ENCODE measurements at regions not wholly inside any gene's neighbourhood (a gene's known extent, or its start where the extent isn't known, plus 50 kb on each side); places are given as distances from the start of the nearest gene placed in this dataset.

GRCh38 chr12:115763982-115764621, 513.4 kb downstream of the MED13L start:
- Histone ChIP-seq H3K4me3 (ENCODE audit: low read depth, low read length) (no peak overlapping the region), H3K36me3 (ENCODE audit: control insufficient read depth, insufficient read depth, low read length) (no peaks in the 10 kb centered on the region), H3K27me3 (ENCODE audit: control insufficient read depth, insufficient read depth, low read length) (no peaks in the 10 kb centered on the region)
- DNase-seq (ENCODE audit: low read depth) = no peak
- TF ChIP-seq CTCF (IDR thresholded peaks at IDR 0.05; ENCODE audit: insufficient read depth, low read length, poor library complexity, severe bottlenecking) = no peak

DNA sequence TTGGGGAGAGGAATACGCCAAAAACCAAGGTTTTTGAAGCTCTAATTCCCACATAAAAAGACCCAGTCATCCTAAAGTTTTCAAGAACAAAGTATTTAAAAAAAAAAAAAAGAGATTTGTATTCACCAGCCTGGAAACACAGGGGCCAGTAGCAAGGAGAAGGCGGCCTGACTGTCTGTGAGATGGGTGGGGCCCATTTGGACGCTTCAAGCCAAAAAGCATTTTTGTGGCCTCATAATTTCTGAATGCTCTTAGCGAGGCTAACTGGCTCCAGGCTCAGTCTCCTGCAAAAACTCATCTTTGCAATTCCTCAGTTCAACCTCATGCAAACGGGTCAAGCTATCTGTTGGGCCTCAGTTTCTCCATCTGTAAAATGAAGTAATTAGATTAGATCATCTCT, 514.1 kb downstream of the MED13L start:
- H3K27me3 ChIP-seq (ENCODE audit: control insufficient read depth, insufficient read depth, low read length) = no peaks in the 10 kb centered on the region
- no peak for TF ChIP-seq CTCF (IDR thresholded peaks at IDR 0.05; ENCODE audit: insufficient read depth, low read length, poor library complexity, severe bottlenecking)
- DNase-seq (ENCODE audit: low read depth) = no peak
- H3K4me3 ChIP-seq (ENCODE audit: low read depth, low read length) = no peak overlapping the region
- no peaks in the 10 kb centered on the region for H3K36me3 ChIP-seq (ENCODE audit: control insufficient read depth, insufficient read depth, low read length)

DNA sequence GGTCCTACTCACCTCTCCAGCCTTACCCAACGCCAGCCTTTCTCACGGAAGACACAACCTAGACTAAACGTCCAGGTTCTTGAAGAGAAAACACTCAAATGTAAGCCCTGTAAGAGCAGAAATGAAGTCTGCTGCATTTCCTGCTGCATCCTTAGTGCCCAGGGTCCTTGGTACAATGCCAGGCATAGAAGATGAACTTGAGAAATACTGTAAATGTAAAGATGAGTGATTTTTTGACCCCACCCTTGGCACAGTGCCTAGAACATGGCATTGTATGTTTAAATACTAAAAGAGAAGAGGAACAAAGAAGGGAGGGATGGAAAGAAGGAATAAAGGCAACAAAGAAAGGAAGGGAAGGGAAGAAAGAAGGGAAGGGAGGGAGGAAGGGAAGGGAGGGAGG, 514.6 kb downstream of the MED13L start:
- DNase-seq (ENCODE audit: low read depth) = no peak
- no peaks in the 10 kb centered on the region for H3K27me3 ChIP-seq (ENCODE audit: control insufficient read depth, insufficient read depth, low read length)
- no peaks in the 10 kb centered on the region for H3K36me3 ChIP-seq (ENCODE audit: control insufficient read depth, insufficient read depth, low read length)
- TF ChIP-seq CTCF (IDR thresholded peaks at IDR 0.05; ENCODE audit: insufficient read depth, low read length, poor library complexity, severe bottlenecking) = no peak
- H3K4me3 ChIP-seq (ENCODE audit: low read depth, low read length) = no peak overlapping the region

- no peak for DNase-seq (ENCODE audit: low read depth)
- no peak for TF ChIP-seq CTCF (IDR thresholded peaks at IDR 0.05; ENCODE audit: insufficient read depth, low read length, poor library complexity, severe bottlenecking)
- no peaks in the 10 kb centered on the region for H3K27me3 ChIP-seq (ENCODE audit: control insufficient read depth, insufficient read depth, low read length)
- H3K4me3 ChIP-seq (ENCODE audit: low read depth, low read length) = no peak overlapping the region
- H3K36me3 ChIP-seq (ENCODE audit: control insufficient read depth, insufficient read depth, low read length) = no peaks in the 10 kb centered on the region
These were observed 515.7 kb downstream of the MED13L start for GRCh38 chr12:115761784-115762183.

- no peak overlapping the region for H3K4me3 ChIP-seq (ENCODE audit: low read depth, low read length)
- H3K27me3 ChIP-seq (ENCODE audit: control insufficient read depth, insufficient read depth, low read length) = no peaks in the 10 kb centered on the region
- no peak for DNase-seq (ENCODE audit: low read depth)
- TF ChIP-seq CTCF (IDR thresholded peaks at IDR 0.05; ENCODE audit: insufficient read depth, low read length, poor library complexity, severe bottlenecking) = no peak
- H3K36me3 ChIP-seq (ENCODE audit: control insufficient read depth, insufficient read depth, low read length) = no peaks in the 10 kb centered on the region
These were observed 517.3 kb downstream of the MED13L start for GRCh38 chr12:115760231-115760630.

Data from kidney epithelial cell (primary cell).